ENCODE measurements at regions not wholly inside any gene's neighbourhood (a gene's known extent, or its start where the extent isn't known, plus 50 kb on each side); places are given as distances from the start of the nearest gene placed in this dataset.
"Not testable (repeated sequence)": the region's sequence is repeated elsewhere in the genome, so short reads cannot be mapped to it uniquely, and the experiment has no call there.

GRCh38 chr4:72665171-72665968 is 96.3 kb upstream of the ADAMTS3 start:
- H3K4me3 Mint-ChIP-seq (ENCODE audit: unreplicated experiment): no peak overlapping the region
- no peak for DNase-seq (ENCODE audit: low spot score)
- peaks cover 32% of the 10 kb centered on the region for H3K27me3 Mint-ChIP-seq (ENCODE audit: low read depth)
- no peak overlapping the region for H3K27ac Mint-ChIP-seq (ENCODE audit: unreplicated experiment)
- H3K9me3 Mint-ChIP-seq (ENCODE audit: low read depth): no peaks in the 10 kb centered on the region
- TF ChIP-seq, protein P1, sequence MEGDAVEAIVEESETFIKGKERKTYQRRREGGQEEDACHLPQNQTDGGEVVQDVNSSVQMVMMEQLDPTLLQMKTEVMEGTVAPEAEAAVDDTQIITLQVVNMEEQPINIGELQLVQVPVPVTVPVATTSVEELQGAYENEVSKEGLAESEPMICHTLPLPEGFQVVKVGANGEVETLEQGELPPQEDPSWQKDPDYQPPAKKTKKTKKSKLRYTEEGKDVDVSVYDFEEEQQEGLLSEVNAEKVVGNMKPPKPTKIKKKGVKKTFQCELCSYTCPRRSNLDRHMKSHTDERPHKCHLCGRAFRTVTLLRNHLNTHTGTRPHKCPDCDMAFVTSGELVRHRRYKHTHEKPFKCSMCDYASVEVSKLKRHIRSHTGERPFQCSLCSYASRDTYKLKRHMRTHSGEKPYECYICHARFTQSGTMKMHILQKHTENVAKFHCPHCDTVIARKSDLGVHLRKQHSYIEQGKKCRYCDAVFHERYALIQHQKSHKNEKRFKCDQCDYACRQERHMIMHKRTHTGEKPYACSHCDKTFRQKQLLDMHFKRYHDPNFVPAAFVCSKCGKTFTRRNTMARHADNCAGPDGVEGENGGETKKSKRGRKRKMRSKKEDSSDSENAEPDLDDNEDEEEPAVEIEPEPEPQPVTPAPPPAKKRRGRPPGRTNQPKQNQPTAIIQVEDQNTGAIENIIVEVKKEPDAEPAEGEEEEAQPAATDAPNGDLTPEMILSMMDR (IDR thresholded peaks at IDR 0.05): no peak
- no peaks in the 10 kb centered on the region for H3K4me1 Mint-ChIP-seq (ENCODE audit: low read depth)
- H3K36me3 Mint-ChIP-seq (ENCODE audit: low read depth): no peaks in the 10 kb centered on the region

- Mint-ChIP-seq H3K27ac (ENCODE audit: unreplicated experiment) (no peak overlapping the region), H3K4me1 (ENCODE audit: low read depth) (no peaks in the 10 kb centered on the region), H3K4me3 (ENCODE audit: unreplicated experiment) (no peak overlapping the region), H3K27me3 (ENCODE audit: low read depth) (peaks cover 28% of the 10 kb centered on the region), H3K9me3 (ENCODE audit: low read depth) (no peaks in the 10 kb centered on the region), H3K36me3 (ENCODE audit: low read depth) (no peaks in the 10 kb centered on the region)
- TF ChIP-seq, protein P1 (IDR thresholded peaks at IDR 0.05): no peak
- DNase-seq (ENCODE audit: low spot score): no peak
Observed at GRCh38 chr4:72663828-72664227, 94.8 kb upstream of the ADAMTS3 start.

DNA sequence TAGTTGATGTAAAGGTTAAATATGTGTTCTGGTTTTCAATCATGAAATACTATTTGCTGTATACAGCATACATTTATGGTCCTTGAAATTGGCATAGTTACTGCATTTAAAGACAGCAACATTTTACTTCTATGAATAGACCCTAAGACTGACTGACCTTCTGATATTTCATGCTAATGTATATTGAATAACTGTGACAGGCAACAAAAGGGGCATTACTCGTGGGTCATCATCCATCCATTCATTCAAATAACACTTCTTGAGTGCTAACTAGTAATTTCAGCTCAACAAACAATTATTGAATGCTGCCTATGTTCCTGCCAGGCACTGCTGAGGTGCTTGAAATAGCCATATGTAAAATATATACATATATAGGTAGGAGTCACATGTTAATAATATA is 92.8 kb upstream of the ADAMTS3 start:
- Mint-ChIP-seq H3K27me3 (ENCODE audit: low read depth) (peaks cover 17% of the 10 kb centered on the region), H3K36me3 (ENCODE audit: low read depth) (no peaks in the 10 kb centered on the region), H3K27ac (ENCODE audit: unreplicated experiment) (no peak overlapping the region), H3K9me3 (ENCODE audit: low read depth) (no peaks in the 10 kb centered on the region), H3K4me3 (ENCODE audit: unreplicated experiment) (no peak overlapping the region), H3K4me1 (ENCODE audit: low read depth) (no peaks in the 10 kb centered on the region)
- no peak for DNase-seq (ENCODE audit: low spot score)
- TF ChIP-seq, protein P1 (IDR thresholded peaks at IDR 0.05): no peak

GRCh38 chr4:72641611-72642010 is 72.6 kb upstream of the ADAMTS3 start:
- Mint-ChIP-seq H3K27me3 (ENCODE audit: low read depth) (peaks cover 2% of the 10 kb centered on the region), H3K4me1 (ENCODE audit: low read depth) (no peaks in the 10 kb centered on the region), H3K27ac (ENCODE audit: unreplicated experiment) (no peak overlapping the region), H3K9me3 (ENCODE audit: low read depth) (peaks cover 8% of the 10 kb centered on the region), H3K36me3 (ENCODE audit: low read depth) (no peaks in the 10 kb centered on the region), H3K4me3 (ENCODE audit: unreplicated experiment) (no peak overlapping the region)
- no peak for DNase-seq (ENCODE audit: low spot score)
- TF ChIP-seq, protein P1 (IDR thresholded peaks at IDR 0.05): no peak

GRCh38 chr4:72636866-72637265 is 67.8 kb upstream of the ADAMTS3 start:
- not testable (repeated sequence) for DNase-seq (ENCODE audit: low spot score); H3K9me3 Mint-ChIP-seq (ENCODE audit: low read depth); H3K4me3 Mint-ChIP-seq (ENCODE audit: unreplicated experiment); H3K36me3 Mint-ChIP-seq (ENCODE audit: low read depth); H3K27me3 Mint-ChIP-seq (ENCODE audit: low read depth); H3K27ac Mint-ChIP-seq (ENCODE audit: unreplicated experiment); H3K4me1 Mint-ChIP-seq (ENCODE audit: low read depth)

DNA sequence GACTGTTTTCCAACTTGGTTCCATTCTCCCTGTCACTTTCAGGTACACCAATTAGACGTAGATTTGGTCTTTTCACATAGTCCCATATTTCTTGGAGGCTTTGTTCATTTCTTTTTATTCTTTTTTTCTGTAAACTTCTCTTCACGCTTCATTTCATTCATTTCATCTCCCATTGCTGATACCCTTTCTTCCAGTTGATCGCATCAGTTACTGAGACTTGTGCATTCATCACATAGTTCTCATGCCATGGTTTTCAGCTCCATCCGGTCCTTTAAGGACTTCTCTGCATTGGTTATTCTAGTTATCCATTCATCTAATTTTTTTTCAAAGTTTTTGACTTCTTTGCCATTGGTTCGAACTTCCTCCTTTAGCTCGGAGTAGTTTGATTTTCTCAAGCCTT is 66.9 kb upstream of the ADAMTS3 start:
- not testable (repeated sequence) for H3K4me1 Mint-ChIP-seq (ENCODE audit: low read depth); H3K36me3 Mint-ChIP-seq (ENCODE audit: low read depth); H3K27ac Mint-ChIP-seq (ENCODE audit: unreplicated experiment); H3K9me3 Mint-ChIP-seq (ENCODE audit: low read depth); H3K4me3 Mint-ChIP-seq (ENCODE audit: unreplicated experiment); DNase-seq (ENCODE audit: low spot score); H3K27me3 Mint-ChIP-seq (ENCODE audit: low read depth)

- H3K4me1 Mint-ChIP-seq (ENCODE audit: low read depth); H3K9me3 Mint-ChIP-seq (ENCODE audit: low read depth); H3K36me3 Mint-ChIP-seq (ENCODE audit: low read depth): not testable (repeated sequence)
Observed at GRCh38 chr4:72632253-72632652, 63.2 kb upstream of the ADAMTS3 start.

More at GRCh38 chr4:72632253-72632652, 63.2 kb upstream of the ADAMTS3 start:
- H3K27me3 Mint-ChIP-seq (ENCODE audit: low read depth): peaks cover 14% of the 10 kb centered on the region
- H3K27ac Mint-ChIP-seq (ENCODE audit: unreplicated experiment); DNase-seq (ENCODE audit: low spot score); H3K4me3 Mint-ChIP-seq (ENCODE audit: unreplicated experiment): not testable (repeated sequence)

All from chondrocyte (in vitro differentiated cells).